HCT116 (cell line): ENCODE measurements at regions not wholly inside any gene's neighbourhood (a gene's known extent, or its start where the extent isn't known, plus 50 kb on each side); places are given as distances from the start of the nearest gene placed in this dataset.

ENCODE experiments used
- CBX3 ChIP-seq: IDR thresholded peaks from 2 replicates; pipeline ENCODE4 v1.6.1; 2012; ENCODE audit warnings: low read depth
- CTCF ChIP-seq, 3 experiments: fragments of 200-600 bp in 1 of 3; sonication (generic) in 1 of 3; IDR thresholded peaks in 2 of 3; conservative IDR thresholded peaks in 1 of 3; 2 replicates each; pipeline ENCODE4 v1.5.1; 2012 to 2017; ENCODE audit warnings: low read depth in 2 of 3, low read length in 2 of 3, antibody characterized with exemption in 1 of 3, borderline replicate concordance in 1 of 3, control low read depth in 1 of 3, mild to moderate bottlenecking in 1 of 3, mixed read lengths in 1 of 3, mixed run types in 1 of 3, moderate library complexity in 1 of 3; ENCODE audit not compliant: insufficient read depth in 1 of 3
- POLR2A ChIP-seq: IDR thresholded peaks from 2 replicates; pipeline ENCODE4 v1.7.0; 2011; ENCODE audit warnings: borderline replicate concordance; ENCODE audit not compliant: insufficient read depth, insufficient read length; ENCODE audit errors: extremely low read depth
- TCF7L2 ChIP-seq: IDR thresholded peaks from 2 replicates; pipeline ENCODE4 v1.7.0; 2011; ENCODE audit warnings: borderline replicate concordance, inconsistent platforms; ENCODE audit not compliant: insufficient read depth, insufficient read length; ENCODE audit errors: extremely low read depth

GRCh38 chr16:55212791-55213190 lies 111.2 kb upstream of the IRX6 start:
- TF ChIP-seq CBX3 (no peak), POLR2A (no peak), CTCF (IDR thresholded peaks at IDR 0.05 in 2 of 3, conservative IDR thresholded peaks at IDR 0.05 in 1 of 3; ENCODE audit: borderline replicate concordance in 1 of 3, insufficient read depth in 1 of 3, low read depth in 2 of 3, low read length in 2 of 3) (no peak), TCF7L2 (no peak)
